ENCODE measurements at regions not wholly inside any gene's neighbourhood (a gene's known extent, or its start where the extent isn't known, plus 50 kb on each side); places are given as distances from the start of the nearest gene placed in this dataset.
"Not testable (repeated sequence)": the region's sequence is repeated elsewhere in the genome, so short reads cannot be mapped to it uniquely, and the experiment has no call there.

DNA sequence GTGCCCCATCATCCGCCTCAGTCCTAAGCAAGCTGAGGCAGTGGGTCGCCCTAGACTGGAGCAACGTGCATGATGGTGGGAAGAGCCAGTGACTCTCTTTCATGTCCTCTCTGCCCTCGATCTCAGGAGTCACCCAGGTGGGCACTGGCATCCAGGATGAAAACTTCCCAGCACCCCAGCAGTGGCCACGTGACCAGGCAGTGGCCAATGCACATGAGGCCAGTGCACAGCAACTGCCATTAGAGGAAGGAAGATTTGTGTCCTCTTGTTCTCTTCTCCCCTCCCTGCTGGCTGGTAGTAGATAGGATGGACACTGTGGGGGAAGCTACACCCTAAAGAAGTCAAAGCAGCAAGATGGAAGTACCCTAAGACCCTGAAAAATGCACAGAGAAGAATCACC is 334.1 kb upstream of the SULF2 start:
- TF ChIP-seq CTCF, POLR2A (IDR thresholded peaks at IDR 0.05): not testable (repeated sequence)
